ENCODE measurements at regions not wholly inside any gene's neighbourhood (a gene's known extent, or its start where the extent isn't known, plus 50 kb on each side); places are given as distances from the start of the nearest gene placed in this dataset.

DNA sequence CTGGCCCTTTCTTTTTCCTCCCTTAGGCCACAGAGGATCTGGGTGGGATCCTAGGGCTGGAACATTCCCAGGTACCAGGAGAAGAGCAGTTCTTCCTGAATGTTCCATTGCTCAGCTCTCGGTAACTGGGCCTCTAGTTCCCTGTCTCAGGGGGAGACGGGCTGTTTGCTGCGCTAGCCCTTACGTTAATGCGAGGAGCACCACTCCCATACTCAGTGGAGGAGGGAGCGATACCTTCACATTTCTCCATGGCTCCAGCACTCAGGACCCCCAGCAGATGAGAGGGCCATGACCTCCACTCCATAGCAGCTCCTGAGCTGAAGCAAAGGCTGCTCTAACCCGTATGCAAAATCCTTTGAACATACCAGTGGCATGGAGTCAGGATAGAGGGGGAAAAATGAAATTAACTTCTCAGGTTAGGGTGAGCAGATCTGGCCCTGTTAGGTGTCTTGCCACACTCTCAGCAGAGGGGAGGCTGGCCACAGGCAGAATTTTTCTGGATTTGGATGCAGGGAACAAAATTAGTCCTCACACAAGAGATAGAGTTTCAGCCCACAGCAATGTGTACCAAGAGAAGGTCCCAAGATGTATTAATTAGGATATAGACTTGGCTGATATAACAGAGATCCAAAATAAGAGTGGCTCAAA, 206.7 kb downstream of the ZFP36L2 start:
- no peak for TF ChIP-seq CTCF (conservative IDR thresholded peaks at IDR 0.05 in 1 of 2, IDR thresholded peaks at IDR 0.05 in 1 of 2; ENCODE audit: low read depth in 1 of 2, low read length in 2 of 2)
- TF ChIP-seq EZH2 (IDR thresholded peaks at IDR 0.05; ENCODE audit: low read length, missing control alignments), result no peak

Measured in fibroblast of lung (primary cell).